Hematopoietic multipotent progenitor cell (in vitro differentiated cells): ENCODE measurements at regions not wholly inside any gene's neighbourhood (a gene's known extent, or its start where the extent isn't known, plus 50 kb on each side); places are given as distances from the start of the nearest gene placed in this dataset.

ENCODE experiments used
- DNase-seq, 3 donors: peaks; one replicate each; pipeline ENCODE4 v3.0.0-alpha.2; 2011 to 2015; ENCODE audit warnings: low read depth in 2 of 3, low spot score in 2 of 3

- DNase-seq = no peak
Measured at GRCh38 chr20:52592567-52592966, 379.6 kb upstream of the TSHZ2 start.

DNA sequence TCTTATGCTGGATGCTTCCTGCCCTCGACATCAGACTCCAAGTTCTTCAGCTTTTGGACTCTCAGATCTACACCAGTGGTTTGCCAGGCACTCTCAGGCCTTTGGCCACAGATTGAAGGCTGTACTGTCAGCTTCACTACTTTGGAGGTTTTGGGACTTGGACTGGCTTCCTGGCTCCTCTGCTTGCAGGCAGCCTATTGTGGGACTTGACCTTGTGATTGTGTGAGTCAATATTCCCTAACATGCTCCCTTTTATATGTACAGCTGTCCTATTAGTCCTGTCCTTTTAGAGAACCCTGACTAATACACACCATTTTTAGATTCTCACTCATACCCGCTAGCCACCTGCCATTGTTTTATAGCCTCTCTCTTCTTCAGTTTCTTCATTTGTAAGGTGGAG, 382.1 kb upstream of the TSHZ2 start:
- no peak for DNase-seq

DNA sequence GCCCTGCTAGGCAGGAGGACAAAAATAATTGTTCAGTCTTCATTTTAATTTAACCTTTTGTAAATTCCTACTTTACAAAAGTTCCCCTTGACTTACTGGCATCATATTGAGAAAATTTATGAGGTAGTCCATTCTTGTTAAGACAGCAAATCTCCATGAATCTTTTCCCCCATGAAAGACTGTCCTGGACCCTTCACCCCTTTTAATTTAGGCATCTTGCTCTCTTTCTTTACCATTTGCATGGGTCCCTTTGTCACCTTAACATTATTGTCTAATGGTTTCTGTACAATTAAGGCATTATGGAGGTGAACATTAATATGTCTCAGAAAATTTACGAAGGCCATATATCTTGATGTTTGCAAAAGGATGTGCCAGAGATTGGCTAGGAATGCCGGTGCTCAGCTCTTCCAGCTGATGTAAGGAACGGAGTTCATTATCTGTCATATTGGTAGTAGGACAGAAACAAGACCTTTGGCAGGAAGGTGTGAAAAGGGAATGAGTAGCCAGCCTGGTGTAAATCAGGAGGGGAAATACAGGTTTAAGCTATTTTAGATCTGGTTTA, 382.8 kb upstream of the TSHZ2 start:
- no peak for DNase-seq

DNA sequence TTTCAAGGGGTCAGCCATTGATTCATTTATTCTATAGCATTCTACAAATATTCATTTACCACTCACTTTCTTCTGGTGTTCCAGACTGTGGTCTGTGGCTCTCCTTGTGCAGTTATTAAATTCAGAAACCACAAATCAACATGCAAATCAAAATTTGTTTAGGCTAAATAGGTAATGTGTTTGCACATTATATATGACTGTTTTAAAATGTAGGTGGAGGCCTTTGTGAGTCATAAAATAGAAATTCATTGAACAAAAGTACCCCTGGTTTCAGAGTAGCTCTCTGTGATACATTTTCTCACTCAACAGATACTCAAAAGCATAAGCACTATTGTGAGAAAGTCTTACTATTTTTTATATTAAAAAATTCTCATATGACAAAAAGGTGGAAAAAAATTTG, 385.5 kb upstream of the TSHZ2 start:
- DNase-seq = no peak

DNA sequence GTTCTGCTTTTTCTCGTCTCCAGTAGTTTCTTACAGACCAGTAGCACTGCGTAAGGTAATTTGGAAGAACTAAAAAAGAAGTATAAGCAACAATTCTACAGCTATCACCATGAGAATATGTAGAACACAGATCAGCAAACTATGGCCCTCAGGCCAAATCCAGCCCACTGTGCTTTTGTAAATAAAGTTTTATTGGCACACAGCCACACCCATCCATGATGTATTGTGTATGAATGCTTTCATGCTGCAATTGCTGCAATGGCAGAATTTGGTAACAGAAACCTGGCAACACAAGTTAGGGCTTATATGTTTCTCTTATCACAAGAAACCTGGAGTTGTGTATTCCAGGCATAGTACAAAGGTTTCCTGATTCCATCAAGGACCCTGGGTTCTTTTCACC, 386.8 kb upstream of the TSHZ2 start:
- DNase-seq = no peak

GRCh38 chr20:52578559-52578958, 387.0 kb upstream of the ZFP64 start:
- no peak for DNase-seq

GRCh38 chr20:52577696-52578095, 386.1 kb upstream of the ZFP64 start:
- no peak for DNase-seq

- DNase-seq = no peak
Measured at GRCh38 chr20:52572687-52573086, 381.1 kb upstream of the ZFP64 start.

DNA sequence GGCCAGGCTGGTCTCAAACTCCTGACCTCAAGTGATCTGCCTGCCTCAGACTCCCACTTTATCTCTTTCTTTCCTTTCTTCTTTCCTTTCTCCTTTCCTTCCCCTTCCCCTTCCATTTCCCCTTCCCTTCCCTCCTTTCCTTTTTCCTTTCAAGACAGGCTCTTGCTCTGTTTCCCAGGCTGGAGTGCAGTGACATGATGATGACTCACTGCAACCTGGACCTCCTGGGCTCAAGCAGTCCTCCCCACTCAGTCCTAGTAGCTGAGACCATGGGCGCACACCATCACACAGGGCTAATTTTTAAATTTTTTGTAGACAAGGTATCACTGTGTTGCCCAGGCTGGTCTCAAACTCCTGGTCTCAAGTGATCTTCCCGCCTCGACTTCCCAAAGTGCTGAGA, 377.6 kb upstream of the ZFP64 start:
- no peak for DNase-seq

GRCh38 chr20:52565614-52566013, 374.0 kb upstream of the ZFP64 start:
- DNase-seq = no peak

- no peak for DNase-seq
Measured at GRCh38 chr20:52564594-52564993, 373.0 kb upstream of the ZFP64 start.

DNA sequence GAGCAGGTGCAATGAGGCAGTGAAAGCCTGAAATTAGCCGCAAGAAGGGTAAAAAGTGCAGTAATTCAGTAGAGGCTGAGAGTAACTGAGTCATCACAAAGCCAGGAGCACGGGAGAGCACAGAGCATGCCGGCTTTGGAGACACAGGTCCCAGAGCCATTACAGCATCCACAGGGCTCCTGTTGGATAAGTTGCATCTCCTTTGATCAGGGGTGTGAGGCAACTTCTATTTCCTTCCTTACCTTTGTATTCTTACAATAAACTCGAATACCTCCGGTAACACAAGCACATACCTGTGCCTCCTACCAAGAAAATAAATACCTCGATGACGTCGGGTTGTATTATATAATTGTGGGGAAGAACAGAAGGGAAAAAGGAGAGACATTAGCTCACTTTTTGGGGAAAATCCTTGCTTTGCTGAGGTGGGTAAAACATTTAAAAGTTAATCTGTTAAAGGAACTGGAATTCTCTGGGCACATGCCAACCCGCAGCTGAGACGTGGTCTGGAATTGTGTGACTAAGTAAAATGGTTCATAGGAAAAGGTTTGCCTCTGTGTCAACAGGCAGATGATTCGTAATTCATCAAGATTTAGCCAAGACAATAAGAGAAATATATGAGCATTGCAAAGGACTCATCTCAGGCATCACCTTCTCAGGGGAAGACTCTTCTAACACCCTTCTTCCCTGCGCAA, 360.7 kb upstream of the ZFP64 start:
- DNase-seq = no peak

DNA sequence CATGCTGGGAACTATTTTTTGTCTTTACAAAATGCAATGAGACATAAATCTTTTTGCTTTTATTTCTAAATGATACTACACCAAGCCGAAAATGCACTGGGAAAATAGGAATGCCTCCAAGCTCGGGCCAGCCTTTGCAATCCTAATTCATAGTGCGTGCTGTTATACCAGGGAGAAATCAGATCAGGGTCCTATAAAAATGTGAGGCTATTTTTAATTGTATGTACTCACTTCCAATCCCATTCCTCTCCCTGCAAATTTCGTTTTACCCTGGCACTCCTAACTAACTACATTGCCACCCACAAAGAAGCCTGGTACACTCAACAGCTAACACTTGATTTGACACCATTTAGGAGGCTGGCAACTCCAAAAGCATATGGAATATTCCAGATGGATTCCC, 350.6 kb upstream of the ZFP64 start:
- DNase-seq = no peak

- DNase-seq = no peak
Measured at GRCh38 chr20:52540509-52540908, 348.9 kb upstream of the ZFP64 start.

GRCh38 chr20:52539891-52540290, 348.3 kb upstream of the ZFP64 start:
- DNase-seq = no peak

- DNase-seq = no peak
Measured at GRCh38 chr20:52536841-52537400, 345.3 kb upstream of the ZFP64 start.

- no peak for DNase-seq
Measured at GRCh38 chr20:52536040-52536439, 344.5 kb upstream of the ZFP64 start.

- no peak for DNase-seq
Measured at GRCh38 chr20:52534616-52535015, 343.0 kb upstream of the ZFP64 start.

DNA sequence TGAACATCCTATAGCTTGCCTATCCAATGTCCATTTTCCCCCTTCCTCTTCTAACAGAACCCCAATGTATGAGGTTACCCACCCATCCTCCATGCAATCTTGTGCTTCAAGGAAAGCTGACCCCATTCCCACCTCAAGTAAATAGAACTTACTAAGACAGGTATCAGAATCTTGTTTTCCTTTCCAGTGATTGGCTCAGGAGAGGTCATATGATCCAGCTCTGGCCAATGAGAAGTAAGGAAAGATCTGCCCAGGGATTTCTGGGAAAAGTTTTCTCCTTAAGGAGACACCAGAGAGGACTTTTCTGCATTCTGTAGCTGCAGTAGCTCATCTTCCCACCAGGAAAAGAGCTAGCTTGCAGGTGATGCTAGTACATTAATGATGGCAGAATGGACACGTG, 341.8 kb upstream of the ZFP64 start:
- no peak for DNase-seq

DNA sequence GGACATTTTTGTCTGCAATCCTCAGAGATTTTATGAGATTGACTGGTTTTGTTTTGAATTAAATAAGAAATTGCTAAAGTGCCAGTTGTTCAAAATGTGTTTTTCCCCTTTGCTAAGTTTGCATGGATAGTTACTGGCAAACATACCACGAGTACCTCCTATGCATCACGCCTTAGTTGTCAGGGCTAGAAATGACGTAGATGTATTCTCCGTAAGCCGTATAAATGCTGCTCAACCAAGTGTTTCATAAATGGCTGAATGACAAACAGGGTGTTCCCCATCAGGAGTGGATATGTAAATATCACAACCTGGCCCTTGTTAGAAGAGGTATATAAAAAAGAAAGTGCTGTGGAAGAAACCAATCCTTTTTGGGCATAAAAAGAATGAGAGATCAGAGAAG, 341.1 kb upstream of the ZFP64 start:
- no peak for DNase-seq

DNA sequence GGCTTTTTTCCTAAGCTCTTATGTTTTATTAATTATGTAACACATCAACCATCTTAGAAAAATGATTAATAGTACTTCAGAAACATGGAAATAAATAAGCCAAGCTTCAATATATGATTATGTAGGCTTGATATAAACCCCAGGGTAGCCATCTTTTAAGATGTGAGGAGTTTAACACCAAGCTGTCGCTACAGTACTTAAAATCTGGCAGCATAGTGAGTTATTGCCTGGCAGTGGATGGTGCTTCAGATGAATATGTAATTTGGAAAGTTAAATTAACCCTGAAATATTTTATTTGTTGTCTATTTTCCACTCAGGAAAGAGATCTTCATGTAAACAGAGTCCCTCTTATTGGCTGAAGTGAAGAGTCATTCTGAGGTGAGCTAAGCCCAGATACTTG, 339.0 kb upstream of the ZFP64 start:
- no peak for DNase-seq

- no peak for DNase-seq
Measured at GRCh38 chr20:52529826-52530225, 338.2 kb upstream of the ZFP64 start.

- DNase-seq = no peak
Measured at GRCh38 chr20:52524861-52525260, 333.3 kb upstream of the ZFP64 start.
